ENCODE measurements at regions not wholly inside any gene's neighbourhood (a gene's known extent, or its start where the extent isn't known, plus 50 kb on each side); places are given as distances from the start of the nearest gene placed in this dataset.

- ChIA-PET CTCF (ENCODE audit: unreplicated experiment) (no interaction called here), POLR2A (interaction anchor here (0.9 to 1.8 kb wide), 3 partner anchors 8 to 83 kb away, joined by 3 to 4 read pairs (median 3); no protein-coding TSS in a partner anchor)
- Histone ChIP-seq H2AFZ (ENCODE audit: low read length) (no peak overlapping the region), H3K4me2 (ENCODE audit: low read length) (no peak overlapping the region), H3K9me2 (ENCODE audit: insufficient read depth, low read length) (no peaks in the 10 kb centered on the region), H4K20me1 (ENCODE audit: insufficient read depth, low read length) (no peaks in the 10 kb centered on the region), H3K9me3 (ENCODE audit: low read length) (no peaks in the 10 kb centered on the region), H3K4me1 (ENCODE audit: insufficient read depth, low read length, poor library complexity, severe bottlenecking) (no peaks in the 10 kb centered on the region), H3K4me3 (ENCODE audit: low read depth, low read length, poor library complexity, severe bottlenecking) (no peak overlapping the region), H3K79me2 (ENCODE audit: insufficient read depth, low read depth, low read length) (no peaks in the 10 kb centered on the region), H3K27ac (ENCODE audit: low read depth, low read length, poor library complexity, severe bottlenecking) (no peak overlapping the region), H3K36me3 (ENCODE audit: insufficient read depth, low read length) (no peaks in the 10 kb centered on the region)
- intact Hi-C loops (cut with micrococcal nuclease; ENCODE audit: unreplicated experiment), result no loop called here
- BruUV-seq (replicated peaks), result no TSS peak
- DNase-seq (ENCODE audit: low spot score), result no peak
- TF ChIP-seq CTCF (conservative IDR thresholded peaks at IDR 0.05; ENCODE audit: low read length), result no peak
- TF ChIP-seq EZH2phosphoT487 (IDR thresholded peaks at IDR 0.05; ENCODE audit: borderline replicate concordance, low read depth, low read length), result no peak
Measured at GRCh38 chr12:60281522-60281921, 685.7 kb downstream of the SLC16A7 start.

GRCh38 chr12:60290532-60290931 lies 694.7 kb downstream of the SLC16A7 start:
- BruUV-seq (replicated peaks), result no TSS peak
- no peak for TF ChIP-seq EZH2phosphoT487 (IDR thresholded peaks at IDR 0.05; ENCODE audit: borderline replicate concordance, low read depth, low read length)
- TF ChIP-seq CTCF (conservative IDR thresholded peaks at IDR 0.05; ENCODE audit: low read length), result no peak

GRCh38 chr12:60308366-60308991 lies 712.6 kb downstream of the SLC16A7 start:
- no peaks in the 10 kb centered on the region for H3K36me3 ChIP-seq (ENCODE audit: insufficient read depth, low read length)
- H3K9me2 ChIP-seq (ENCODE audit: insufficient read depth, low read length), result no peaks in the 10 kb centered on the region
- DNase-seq (ENCODE audit: low spot score), result no peak
- ChIA-PET CTCF (ENCODE audit: unreplicated experiment) (no interaction called here), POLR2A (interaction anchor here (2.0 kb wide), 1 partner anchor 26 kb away, joined by 4 read pairs; no protein-coding TSS in a partner anchor)
- H3K4me2 ChIP-seq (ENCODE audit: low read length), result no peak overlapping the region
- no peaks in the 10 kb centered on the region for H3K9me3 ChIP-seq (ENCODE audit: low read length)
- no peak overlapping the region for H3K4me3 ChIP-seq (ENCODE audit: low read depth, low read length, poor library complexity, severe bottlenecking)
- H3K79me2 ChIP-seq (ENCODE audit: insufficient read depth, low read depth, low read length), result no peaks in the 10 kb centered on the region
- H4K20me1 ChIP-seq (ENCODE audit: insufficient read depth, low read length), result no peaks in the 10 kb centered on the region
- BruUV-seq (replicated peaks), result no TSS peak
- no peak overlapping the region for H2AFZ ChIP-seq (ENCODE audit: low read length)
- no peaks in the 10 kb centered on the region for H3K4me1 ChIP-seq (ENCODE audit: insufficient read depth, low read length, poor library complexity, severe bottlenecking)
- no peak overlapping the region for H3K27ac ChIP-seq (ENCODE audit: low read depth, low read length, poor library complexity, severe bottlenecking)
- intact Hi-C loops (cut with micrococcal nuclease; ENCODE audit: unreplicated experiment), result no loop called here
- TF ChIP-seq CTCF (conservative IDR thresholded peaks at IDR 0.05; ENCODE audit: low read length) (no peak), EZH2phosphoT487 (IDR thresholded peaks at IDR 0.05; ENCODE audit: borderline replicate concordance, low read depth, low read length) (no peak)

More at GRCh38 chr12:60290532-60290931, 694.7 kb downstream of the SLC16A7 start:
- POLR2A ChIA-PET, result no interaction called here
- Histone ChIP-seq H3K36me3 (ENCODE audit: insufficient read depth, low read length) (no peaks in the 10 kb centered on the region), H3K9me2 (ENCODE audit: insufficient read depth, low read length) (no peaks in the 10 kb centered on the region), H2AFZ (ENCODE audit: low read length) (no peak overlapping the region), H3K27ac (ENCODE audit: low read depth, low read length, poor library complexity, severe bottlenecking) (no peak overlapping the region), H3K4me1 (ENCODE audit: insufficient read depth, low read length, poor library complexity, severe bottlenecking) (no peaks in the 10 kb centered on the region), H3K4me2 (ENCODE audit: low read length) (no peak overlapping the region), H3K9me3 (ENCODE audit: low read length) (peaks cover 7% of the 10 kb centered on the region; the same call in 1 of the 2 replicates), H4K20me1 (ENCODE audit: insufficient read depth, low read length) (no peaks in the 10 kb centered on the region), H3K79me2 (ENCODE audit: insufficient read depth, low read depth, low read length) (no peaks in the 10 kb centered on the region), H3K4me3 (ENCODE audit: low read depth, low read length, poor library complexity, severe bottlenecking) (no peak overlapping the region)
- DNase-seq (ENCODE audit: low spot score), result no peak
- intact Hi-C loops (cut with micrococcal nuclease; ENCODE audit: unreplicated experiment), result no loop called here
- CTCF ChIA-PET (ENCODE audit: unreplicated experiment), result no interaction called here

Measured in OCI-LY7 (cell line).